Endothelial cell of umbilical vein (primary cell): ENCODE measurements at regions not wholly inside any gene's neighbourhood (a gene's known extent, or its start where the extent isn't known, plus 50 kb on each side); places are given as distances from the start of the nearest gene placed in this dataset.

Source experiments
- BruUV-seq: library from RNA; stranded (reverse); fragments of 400-500 nt; replicated peaks from 2 replicates; lab custom pipeline; 2021; lab: Mats Ljungman, UMichigan
- CTCF ChIA-PET: fragments of 300-600, 350-600 bp; sonication (Branson Sonifier 250); formaldehyde crosslinking; loops from one replicate; lab custom pipeline; 2021; ENCODE audit warnings: antibody characterized with exemption, inconsistent platforms; lab: Charles Lee
- POLR2A ChIA-PET: fragments of 300-600, 350-600 bp; sonication (Branson Sonifier 250); formaldehyde crosslinking; loops from one replicate; lab custom pipeline; 2021; ENCODE audit warnings: antibody characterized with exemption, inconsistent platforms; lab: Charles Lee
- DNase-seq: peaks from one replicate; pipeline ENCODE4 v3.0.0-alpha.2; 2011; ENCODE audit warnings: low read depth, low spot score
- FAIRE-seq: peaks from 2 replicates; lab custom pipeline; 2011; peaks lifted over from hg19 to GRCh38; lab: Jason Lieb, UNC
- H2AFZ ChIP-seq: 2 replicates; pipeline ENCODE4 v1.6.0; 2012; ENCODE audit warnings: low read depth, low read length, control low read depth, inconsistent platforms
- H3K27ac ChIP-seq: 2 replicates; pipeline ENCODE4 v1.5.1; 2011; ENCODE audit warnings: low read depth, mild to moderate bottlenecking, control low read depth, low read length, moderate library complexity; ENCODE audit not compliant: insufficient read depth
- H3K27me3 ChIP-seq, 2 experiments: 2 replicates each; pipeline versions ENCODE4 v1.6.0 to v1.6.1; 2011; ENCODE audit warnings: low read length in 2 of 2, mixed read lengths in 1 of 2; ENCODE audit not compliant: control insufficient read depth in 2 of 2, insufficient read depth in 2 of 2
- H3K36me3 ChIP-seq, 2 experiments: 2 replicates in 1 of 2; 3 replicates in 1 of 2; pipeline ENCODE4 v1.5.1; 2011; ENCODE audit warnings: low read length in 2 of 2, mild to moderate bottlenecking in 1 of 2, moderate library complexity in 1 of 2; ENCODE audit not compliant: control insufficient read depth in 2 of 2, insufficient read depth in 2 of 2; ENCODE audit errors: extremely low read depth in 1 of 2
- H3K4me1 ChIP-seq: 3 replicates; pipeline ENCODE4 v1.5.1; 2011; ENCODE audit warnings: mild to moderate bottlenecking, low read length; ENCODE audit not compliant: control insufficient read depth, insufficient read depth; ENCODE audit errors: extremely low read depth
- H3K4me2 ChIP-seq: 2 replicates; pipeline ENCODE4 v1.6.1; 2011; ENCODE audit warnings: low read length, control low read depth, mixed read lengths; ENCODE audit not compliant: insufficient read depth
- H3K4me3 ChIP-seq, 3 experiments: fragments of 200-600 bp in 1 of 3; sonication (generic), shearing (Covaris generic) in 1 of 3; replicated peaks in 1 of 3; 2 replicates each; pipeline ENCODE4 v1.5.1; 2011 to 2016; ENCODE audit warnings: control low read depth in 3 of 3, low read length in 3 of 3, mild to moderate bottlenecking in 2 of 3, inconsistent platforms in 1 of 3, low read depth in 1 of 3, moderate library complexity in 1 of 3; ENCODE audit not compliant: insufficient read depth in 1 of 3
- H3K79me2 ChIP-seq: 2 replicates; pipeline ENCODE4 v1.6.0; 2012; ENCODE audit warnings: low read length, inconsistent platforms; ENCODE audit not compliant: control insufficient read depth, insufficient read depth
- H3K9ac ChIP-seq: replicated peaks from 2 replicates; pipeline ENCODE3; 2011; ENCODE audit warnings: low read length, control low read depth; ENCODE audit not compliant: insufficient read depth; ENCODE audit errors: extremely low read depth
- H3K9me1 ChIP-seq: replicated peaks from 3 replicates; pipeline ENCODE4 v1.6.0; 2011; ENCODE audit warnings: mild to moderate bottlenecking, low read length; ENCODE audit not compliant: control insufficient read depth, insufficient read depth; ENCODE audit errors: extremely low read depth
- H3K9me3 ChIP-seq: replicated peaks from 2 replicates; pipeline ENCODE4 v1.5.1; 2012; ENCODE audit warnings: low read length, inconsistent platforms; ENCODE audit not compliant: control insufficient read depth, insufficient read depth
- H4K20me1 ChIP-seq: replicated peaks from 2 replicates; pipeline ENCODE3; 2011; ENCODE audit warnings: mild to moderate bottlenecking, low read length; ENCODE audit not compliant: control insufficient read depth, insufficient read depth; ENCODE audit errors: extremely low read depth
- CTCF ChIP-seq, 2 donors: IDR thresholded peaks; 1 replicate in 1 of 2; 2 replicates in 1 of 2; pipeline ENCODE4 v1.5.1; 2011; ENCODE audit warnings: low read length in 2 of 2, mild to moderate bottlenecking in 2 of 2, moderate library complexity in 2 of 2, control low read depth in 1 of 2, inconsistent platforms in 1 of 2, low read depth in 1 of 2; ENCODE audit not compliant: insufficient read depth in 1 of 2; ENCODE audit errors: extremely low read depth in 1 of 2
- EZH2 ChIP-seq: IDR thresholded peaks from 2 replicates; pipeline ENCODE4 v1.6.1; 2012; ENCODE audit warnings: borderline replicate concordance, low read depth, mild to moderate bottlenecking, moderate library complexity, low read length, inconsistent platforms; ENCODE audit not compliant: severe bottlenecking
- FOS ChIP-seq: IDR thresholded peaks from 2 replicates; pipeline ENCODE4 v1.6.1; 2011; ENCODE audit warnings: mild to moderate bottlenecking, low read length, moderate library complexity, borderline replicate concordance; ENCODE audit not compliant: insufficient read depth
- GATA2 ChIP-seq: IDR thresholded peaks from 2 replicates; pipeline ENCODE4 v1.7.0; 2011; ENCODE audit warnings: low read depth, mild to moderate bottlenecking, moderate library complexity, mixed read lengths, low read length; ENCODE audit not compliant: insufficient read length, insufficient read depth
- JUN ChIP-seq: IDR thresholded peaks from 2 replicates; pipeline ENCODE4 v1.6.1; 2011; ENCODE audit warnings: borderline replicate concordance, low read depth; ENCODE audit not compliant: insufficient read length, insufficient read depth
- MYC ChIP-seq: IDR thresholded peaks from one replicate; pipeline ENCODE4 v1.6.1; 2011; ENCODE audit warnings: mild to moderate bottlenecking, low read depth, low read length
- POLR2A ChIP-seq: IDR thresholded peaks from 2 replicates; pipeline ENCODE4 v1.6.1; 2012; ENCODE audit warnings: low read depth, mild to moderate bottlenecking, control low read depth, low read length
- POLR2AphosphoS5 ChIP-seq: IDR thresholded peaks from 2 replicates; pipeline ENCODE4 v1.6.1; 2012; ENCODE audit warnings: low read depth, mild to moderate bottlenecking, control low read depth, low read length, moderate library complexity; ENCODE audit not compliant: insufficient read depth
- dilution Hi-C: fragments of 300-500 bp; cut with MboI; formaldehyde crosslinking; loops from one replicate; pipeline ENCODE4 v1.15.0; 2019; ENCODE audit warnings: low sequenced_read_pairs; ENCODE audit not compliant: extremely low pct_ligation_motif_present
- intact Hi-C: fragments of 100-400 bp; cut with micrococcal nuclease; formaldehyde crosslinking; loops from one replicate; pipeline ENCODE4 v1.10.0; 2022
- TF ChIP-seq, protein P1 (sequence below): IDR thresholded peaks from 2 replicates; pipeline ENCODE4 v1.6.1; 2011; ENCODE audit not compliant: insufficient read depth, insufficient read length

- ChIA-PET POLR2A (no interaction called here), CTCF (interaction anchor here (1.0 kb wide), 1 partner anchor 12 kb away, joined by 3 read pairs; no protein-coding TSS in a partner anchor)
- Histone ChIP-seq H3K27ac (no peak overlapping the region), H3K9me1 (no peaks in the 10 kb centered on the region), H3K9ac (no peak overlapping the region), H3K36me3 (no peaks in the 10 kb centered on the region), H3K4me2 (no peak overlapping the region), H2AFZ (no peak overlapping the region), H3K4me3 (no peak overlapping the region), H3K9me3 (no peaks in the 10 kb centered on the region), H3K4me1 (no peaks in the 10 kb centered on the region), H3K79me2 (no peaks in the 10 kb centered on the region), H3K27me3 (no peaks in the 10 kb centered on the region), H4K20me1 (no peaks in the 10 kb centered on the region)
- BruUV-seq, result no TSS peak
- no peak for FAIRE-seq
- dilution Hi-C loops, result no loop called here
- DNase-seq, result no peak
- intact Hi-C loops, result no loop called here
- no peak for TF ChIP-seq POLR2A
- no peak for TF ChIP-seq EZH2
- TF ChIP-seq FOS, result no peak
- TF ChIP-seq MYC, result no peak
- TF ChIP-seq, protein P1, sequence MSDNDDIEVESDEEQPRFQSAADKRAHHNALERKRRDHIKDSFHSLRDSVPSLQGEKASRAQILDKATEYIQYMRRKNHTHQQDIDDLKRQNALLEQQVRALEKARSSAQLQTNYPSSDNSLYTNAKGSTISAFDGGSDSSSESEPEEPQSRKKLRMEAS, result no peak
- no peak for TF ChIP-seq CTCF (IDR thresholded peaks at IDR 0.05; ENCODE audit: extremely low read depth in 1 of 2, insufficient read depth in 1 of 2, low read depth in 1 of 2, low read length in 2 of 2)
- no peak for TF ChIP-seq GATA2
- TF ChIP-seq POLR2AphosphoS5, result no peak
- no peak for TF ChIP-seq JUN
These were observed 427.4 kb upstream of the NECTIN3 start for GRCh38 chr3:110644203-110644602.
